ENCODE measurements at regions not wholly inside any gene's neighbourhood (a gene's known extent, or its start where the extent isn't known, plus 50 kb on each side); places are given as distances from the start of the nearest gene placed in this dataset.
"Not testable (repeated sequence)": the region's sequence is repeated elsewhere in the genome, so short reads cannot be mapped to it uniquely, and the experiment has no call there.

DNA sequence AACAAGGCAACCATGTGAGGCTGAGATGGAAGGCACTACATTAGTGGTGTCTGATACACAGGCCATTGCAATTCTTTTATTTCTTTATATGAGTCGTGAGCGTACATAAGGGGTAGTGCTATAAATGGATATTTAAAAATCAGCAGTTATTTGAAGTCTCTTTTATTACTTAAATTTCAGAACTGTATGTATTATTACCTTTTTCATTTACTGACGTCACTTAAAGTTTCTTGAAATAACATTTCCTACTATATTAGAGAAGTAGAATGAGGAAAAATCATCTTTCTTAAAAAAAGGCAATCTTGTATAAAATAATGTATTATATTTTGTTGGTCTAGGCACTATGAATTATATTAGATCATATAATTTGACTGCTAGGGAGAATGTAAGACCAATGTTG is 280.9 kb upstream of the CYLC2 start:
- Mint-ChIP-seq H3K27ac (no peak overlapping the region), H3K4me1 (no peaks in the 10 kb centered on the region), H3K27me3 (no peaks in the 10 kb centered on the region), H3K4me3 (no peak overlapping the region), H3K9me3 (ENCODE audit: insufficient read depth) (peaks cover 9% of the 10 kb centered on the region)
- intact Hi-C loops (cut with micrococcal nuclease) = no loop called here
- H3K9ac ChIP-seq (ENCODE audit: low read length) = no peak overlapping the region
- ChIA-PET CTCF (no interaction called here), POLR2A (no interaction called here)
- DNase-seq (no peak), ATAC-seq (ENCODE audit: low read depth) (no peak)
- H3K4me3 ChIP-seq (ENCODE audit: control extremely low read depth in 1 of 5, extremely low read depth in 1 of 5, insufficient read depth in 1 of 5, low read depth in 2 of 5, low read length in 4 of 5) = no peak overlapping the region
- no peak overlapping the region for H2AFZ ChIP-seq (ENCODE audit: insufficient read depth, low read depth, low read length, poor library complexity, severe bottlenecking)
- no peak overlapping the region for H3K27ac ChIP-seq (ENCODE audit: low read length in 2 of 2)
- H3K79me2 ChIP-seq (ENCODE audit: control insufficient read depth, insufficient read depth, low read length) = no peaks in the 10 kb centered on the region
- H3K4me1 ChIP-seq (ENCODE audit: control insufficient read depth in 2 of 2, insufficient read depth in 2 of 2, low read length in 2 of 2) = no peaks in the 10 kb centered on the region
- no peaks in the 10 kb centered on the region for H4K20me1 ChIP-seq (ENCODE audit: control insufficient read depth, insufficient read depth, low read length, poor library complexity, severe bottlenecking)
- TF ChIP-seq EZH2 (IDR thresholded peaks at IDR 0.05; ENCODE audit: borderline replicate concordance, insufficient read depth, low read depth, low read length, poor library complexity, severe bottlenecking) = no peak
- TF ChIP-seq, protein P1, sequence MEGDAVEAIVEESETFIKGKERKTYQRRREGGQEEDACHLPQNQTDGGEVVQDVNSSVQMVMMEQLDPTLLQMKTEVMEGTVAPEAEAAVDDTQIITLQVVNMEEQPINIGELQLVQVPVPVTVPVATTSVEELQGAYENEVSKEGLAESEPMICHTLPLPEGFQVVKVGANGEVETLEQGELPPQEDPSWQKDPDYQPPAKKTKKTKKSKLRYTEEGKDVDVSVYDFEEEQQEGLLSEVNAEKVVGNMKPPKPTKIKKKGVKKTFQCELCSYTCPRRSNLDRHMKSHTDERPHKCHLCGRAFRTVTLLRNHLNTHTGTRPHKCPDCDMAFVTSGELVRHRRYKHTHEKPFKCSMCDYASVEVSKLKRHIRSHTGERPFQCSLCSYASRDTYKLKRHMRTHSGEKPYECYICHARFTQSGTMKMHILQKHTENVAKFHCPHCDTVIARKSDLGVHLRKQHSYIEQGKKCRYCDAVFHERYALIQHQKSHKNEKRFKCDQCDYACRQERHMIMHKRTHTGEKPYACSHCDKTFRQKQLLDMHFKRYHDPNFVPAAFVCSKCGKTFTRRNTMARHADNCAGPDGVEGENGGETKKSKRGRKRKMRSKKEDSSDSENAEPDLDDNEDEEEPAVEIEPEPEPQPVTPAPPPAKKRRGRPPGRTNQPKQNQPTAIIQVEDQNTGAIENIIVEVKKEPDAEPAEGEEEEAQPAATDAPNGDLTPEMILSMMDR (IDR thresholded peaks at IDR 0.05) = no peak
- H3K9me3 ChIP-seq (ENCODE audit: control extremely low read depth in 1 of 3, control insufficient read depth in 2 of 3, insufficient read depth in 1 of 3, low read length in 2 of 3) = no peaks in the 10 kb centered on the region
- WGBS (ENCODE audit: insufficient coverage) = no CpG with 5 or more reads among the region's 3 CpGs
- no peaks in the 10 kb centered on the region for H3K27me3 ChIP-seq (replicated peaks in 1 of 4; ENCODE audit: control extremely low read depth in 1 of 4, control insufficient read depth in 3 of 4, insufficient read depth in 4 of 4, low read length in 3 of 4)
- H3K4me2 ChIP-seq (replicated peaks; ENCODE audit: low read depth, low read length, poor library complexity, severe bottlenecking) = no peak overlapping the region
- no peaks in the 10 kb centered on the region for H3K36me3 ChIP-seq (replicated peaks in 1 of 2; ENCODE audit: control extremely low read depth in 1 of 2, control insufficient read depth in 1 of 2, extremely low read depth in 1 of 2, insufficient read depth in 2 of 2, low read length in 1 of 2)

GRCh38 chr9:102712910-102713309 is 282.2 kb upstream of the CYLC2 start:
- H3K27me3 ChIP-seq (replicated peaks in 1 of 4; ENCODE audit: control extremely low read depth in 1 of 4, control insufficient read depth in 3 of 4, insufficient read depth in 4 of 4, low read length in 3 of 4); H3K4me1 Mint-ChIP-seq; H3K9me3 ChIP-seq (ENCODE audit: control extremely low read depth in 1 of 3, control insufficient read depth in 2 of 3, insufficient read depth in 1 of 3, low read length in 2 of 3); H4K20me1 ChIP-seq (ENCODE audit: control insufficient read depth, insufficient read depth, low read length, poor library complexity, severe bottlenecking); H3K36me3 ChIP-seq (replicated peaks in 1 of 2; ENCODE audit: control extremely low read depth in 1 of 2, control insufficient read depth in 1 of 2, extremely low read depth in 1 of 2, insufficient read depth in 2 of 2, low read length in 1 of 2); H3K27ac Mint-ChIP-seq; H3K79me2 ChIP-seq (ENCODE audit: control insufficient read depth, insufficient read depth, low read length); H3K4me2 ChIP-seq (replicated peaks; ENCODE audit: low read depth, low read length, poor library complexity, severe bottlenecking); H3K9ac ChIP-seq (ENCODE audit: low read length); H3K9me3 Mint-ChIP-seq (ENCODE audit: insufficient read depth); H3K27me3 Mint-ChIP-seq; H3K4me3 ChIP-seq (ENCODE audit: control extremely low read depth in 1 of 5, extremely low read depth in 1 of 5, insufficient read depth in 1 of 5, low read depth in 2 of 5, low read length in 4 of 5); H3K4me1 ChIP-seq (ENCODE audit: control insufficient read depth in 2 of 2, insufficient read depth in 2 of 2, low read length in 2 of 2); intact Hi-C loops (cut with micrococcal nuclease); ATAC-seq (ENCODE audit: low read depth); POLR2A ChIA-PET; H2AFZ ChIP-seq (ENCODE audit: insufficient read depth, low read depth, low read length, poor library complexity, severe bottlenecking); DNase-seq; H3K27ac ChIP-seq (ENCODE audit: low read length in 2 of 2); H3K4me3 Mint-ChIP-seq; CTCF ChIA-PET: not testable (repeated sequence)
- WGBS (ENCODE audit: insufficient coverage) = 96% methylated on average over 6 of the region's 8 CpGs

Data from B cell (primary cell).